ENCODE measurements at regions not wholly inside any gene's neighbourhood (a gene's known extent, or its start where the extent isn't known, plus 50 kb on each side); places are given as distances from the start of the nearest gene placed in this dataset.

DNA sequence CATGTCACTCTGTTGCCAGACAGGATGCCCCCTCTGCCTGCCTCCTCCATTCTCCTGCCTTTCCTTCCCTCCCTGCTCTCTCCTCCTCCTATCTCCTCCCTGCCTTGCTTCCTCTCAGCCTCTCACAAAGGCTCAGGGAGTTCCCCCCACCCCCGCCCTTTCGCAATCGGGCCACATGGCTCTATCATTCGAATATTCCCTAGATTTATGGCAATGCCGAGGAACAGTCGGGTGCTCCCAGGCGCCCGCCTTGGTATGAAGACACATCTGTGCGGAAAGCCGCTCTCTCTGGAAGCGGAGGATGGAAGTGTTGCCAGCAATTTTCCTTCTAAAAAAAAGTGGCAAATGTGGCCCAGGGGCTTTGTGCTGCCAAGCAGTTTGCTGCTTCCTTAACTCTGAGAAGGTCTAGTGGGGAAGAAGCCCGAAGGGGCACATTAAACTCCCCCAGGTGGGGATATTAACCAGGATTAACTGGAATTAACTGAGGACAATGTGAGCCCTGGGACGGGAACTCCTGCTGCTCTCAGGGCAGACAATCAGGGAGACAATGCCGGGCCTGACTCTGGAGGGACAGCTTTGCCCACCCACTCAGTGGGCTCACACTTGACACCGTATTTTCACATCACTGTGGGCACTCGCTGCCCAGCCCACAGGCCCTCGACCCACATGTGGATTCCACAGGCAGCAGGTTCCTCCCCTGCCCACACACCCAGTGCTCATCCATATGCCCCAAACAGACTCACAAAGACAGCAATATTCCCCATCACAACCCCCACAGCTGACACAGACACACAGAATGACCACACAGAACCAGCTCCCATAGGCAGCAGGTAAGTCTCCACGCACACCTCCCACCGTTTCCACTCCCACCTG lies 88.4 kb upstream of the SMNDC1 start:
- Histone ChIP-seq H3K4me3 (replicated peaks in 1 of 4; ENCODE audit: control extremely low read depth in 1 of 4, insufficient read depth in 1 of 4, low read depth in 3 of 4, low read length in 4 of 4) (no peak overlapping the region), H3K9ac (ENCODE audit: insufficient read depth, low read length) (no peak overlapping the region), H3K4me1 (ENCODE audit: control insufficient read depth, extremely low read depth, insufficient read depth, low read length) (peaks cover 29% of the 10 kb centered on the region), H4K20me1 (ENCODE audit: control insufficient read depth, extremely low read depth, insufficient read depth, low read length) (no peaks in the 10 kb centered on the region), H2AFZ (ENCODE audit: low read length) (peak overlapping the region; percentile 76), H3K79me2 (ENCODE audit: control insufficient read depth, insufficient read depth, low read length) (no peaks in the 10 kb centered on the region), H3K27me3 (ENCODE audit: control insufficient read depth, insufficient read depth, low read length) (no peaks in the 10 kb centered on the region), H3K36me3 (ENCODE audit: control insufficient read depth, insufficient read depth, low read length) (no peaks in the 10 kb centered on the region), H3K27ac (ENCODE audit: insufficient read depth, low read length) (peak overlapping the region; percentile 15), H3K9me3 (ENCODE audit: control insufficient read depth, insufficient read depth, low read depth, low read length) (no peaks in the 10 kb centered on the region), H3K4me2 (ENCODE audit: extremely low read depth, insufficient read depth, low read length) (peak overlapping the region; percentile 15)
- TF ChIP-seq EZH2 (IDR thresholded peaks at IDR 0.05; ENCODE audit: low read length, missing control alignments): no peak
- TF ChIP-seq, protein P1, sequence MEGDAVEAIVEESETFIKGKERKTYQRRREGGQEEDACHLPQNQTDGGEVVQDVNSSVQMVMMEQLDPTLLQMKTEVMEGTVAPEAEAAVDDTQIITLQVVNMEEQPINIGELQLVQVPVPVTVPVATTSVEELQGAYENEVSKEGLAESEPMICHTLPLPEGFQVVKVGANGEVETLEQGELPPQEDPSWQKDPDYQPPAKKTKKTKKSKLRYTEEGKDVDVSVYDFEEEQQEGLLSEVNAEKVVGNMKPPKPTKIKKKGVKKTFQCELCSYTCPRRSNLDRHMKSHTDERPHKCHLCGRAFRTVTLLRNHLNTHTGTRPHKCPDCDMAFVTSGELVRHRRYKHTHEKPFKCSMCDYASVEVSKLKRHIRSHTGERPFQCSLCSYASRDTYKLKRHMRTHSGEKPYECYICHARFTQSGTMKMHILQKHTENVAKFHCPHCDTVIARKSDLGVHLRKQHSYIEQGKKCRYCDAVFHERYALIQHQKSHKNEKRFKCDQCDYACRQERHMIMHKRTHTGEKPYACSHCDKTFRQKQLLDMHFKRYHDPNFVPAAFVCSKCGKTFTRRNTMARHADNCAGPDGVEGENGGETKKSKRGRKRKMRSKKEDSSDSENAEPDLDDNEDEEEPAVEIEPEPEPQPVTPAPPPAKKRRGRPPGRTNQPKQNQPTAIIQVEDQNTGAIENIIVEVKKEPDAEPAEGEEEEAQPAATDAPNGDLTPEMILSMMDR (conservative IDR thresholded peaks at IDR 0.05 in 1 of 2, IDR thresholded peaks at IDR 0.05 in 1 of 2; ENCODE audit: low read depth in 1 of 2, low read length in 2 of 2): no peak
- DNase-seq (ENCODE audit: low read depth in 2 of 2): peak; percentile 28 to 84

DNA sequence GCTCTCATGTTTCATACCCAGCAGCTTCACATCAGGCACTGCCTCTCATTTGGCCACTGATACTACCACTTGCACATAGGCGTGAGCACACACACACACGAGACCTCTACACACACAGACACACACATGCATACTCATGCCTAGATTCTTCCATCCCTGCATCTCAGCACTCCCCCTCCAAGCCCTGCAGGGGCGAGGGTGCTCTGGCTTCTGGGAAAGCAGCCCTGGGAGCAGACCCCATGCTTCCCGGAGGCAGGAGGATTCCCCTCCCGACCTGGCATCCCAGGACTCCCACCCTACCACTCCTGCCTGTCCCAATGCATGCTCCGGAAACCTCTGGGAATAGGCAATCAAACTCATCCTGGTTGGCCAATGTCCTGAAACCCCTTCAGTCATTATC lies 89.1 kb upstream of the SMNDC1 start:
- H3K4me2 ChIP-seq (ENCODE audit: extremely low read depth, insufficient read depth, low read length): no peak overlapping the region
- TF ChIP-seq EZH2 (IDR thresholded peaks at IDR 0.05; ENCODE audit: low read length, missing control alignments): no peak
- TF ChIP-seq, protein P1 (conservative IDR thresholded peaks at IDR 0.05 in 1 of 2, IDR thresholded peaks at IDR 0.05 in 1 of 2; ENCODE audit: low read depth in 1 of 2, low read length in 2 of 2): no peak
- no peaks in the 10 kb centered on the region for H3K79me2 ChIP-seq (ENCODE audit: control insufficient read depth, insufficient read depth, low read length)
- H3K27me3 ChIP-seq (ENCODE audit: control insufficient read depth, insufficient read depth, low read length): no peaks in the 10 kb centered on the region
- no peak overlapping the region for H2AFZ ChIP-seq (ENCODE audit: low read length)
- no peak overlapping the region for H3K9ac ChIP-seq (ENCODE audit: insufficient read depth, low read length)
- H3K4me1 ChIP-seq (ENCODE audit: control insufficient read depth, extremely low read depth, insufficient read depth, low read length): peaks cover 28% of the 10 kb centered on the region
- no peaks in the 10 kb centered on the region for H3K36me3 ChIP-seq (ENCODE audit: control insufficient read depth, insufficient read depth, low read length)
- no peak overlapping the region for H3K27ac ChIP-seq (ENCODE audit: insufficient read depth, low read length)
- no peaks in the 10 kb centered on the region for H4K20me1 ChIP-seq (ENCODE audit: control insufficient read depth, extremely low read depth, insufficient read depth, low read length)
- H3K4me3 ChIP-seq (replicated peaks in 1 of 4; ENCODE audit: control extremely low read depth in 1 of 4, insufficient read depth in 1 of 4, low read depth in 3 of 4, low read length in 4 of 4): no peak overlapping the region
- no peaks in the 10 kb centered on the region for H3K9me3 ChIP-seq (ENCODE audit: control insufficient read depth, insufficient read depth, low read depth, low read length)
- DNase-seq (ENCODE audit: low read depth in 2 of 2): no peak

DNA sequence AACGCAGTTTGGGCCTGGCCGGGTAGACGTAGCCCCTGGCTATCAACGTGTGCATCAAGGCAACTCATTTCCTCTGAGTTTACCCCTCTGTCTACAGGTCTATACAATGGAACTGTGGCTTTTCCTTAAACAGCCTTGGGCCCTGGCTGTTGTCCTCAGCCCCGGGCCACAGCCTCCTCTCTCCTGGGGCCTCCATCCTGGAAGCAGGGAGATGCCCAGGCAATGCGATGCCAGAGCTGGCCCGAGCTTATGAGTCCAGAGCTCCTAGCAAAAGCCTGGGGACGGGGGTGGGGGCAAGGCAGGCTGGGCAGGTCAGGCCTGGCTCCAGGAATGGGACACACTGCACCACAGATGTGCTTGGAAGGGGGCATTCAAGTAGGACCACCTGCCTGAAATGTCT lies 89.6 kb upstream of the SMNDC1 start:
- H3K79me2 ChIP-seq (ENCODE audit: control insufficient read depth, insufficient read depth, low read length): no peaks in the 10 kb centered on the region
- no peak overlapping the region for H3K4me2 ChIP-seq (ENCODE audit: extremely low read depth, insufficient read depth, low read length)
- no peak overlapping the region for H3K27ac ChIP-seq (ENCODE audit: insufficient read depth, low read length)
- TF ChIP-seq, protein P1 (conservative IDR thresholded peaks at IDR 0.05 in 1 of 2, IDR thresholded peaks at IDR 0.05 in 1 of 2; ENCODE audit: low read depth in 1 of 2, low read length in 2 of 2): no peak
- TF ChIP-seq EZH2 (IDR thresholded peaks at IDR 0.05; ENCODE audit: low read length, missing control alignments): no peak
- H3K4me1 ChIP-seq (ENCODE audit: control insufficient read depth, extremely low read depth, insufficient read depth, low read length): peaks cover 28% of the 10 kb centered on the region
- no peaks in the 10 kb centered on the region for H3K36me3 ChIP-seq (ENCODE audit: control insufficient read depth, insufficient read depth, low read length)
- no peak for DNase-seq (ENCODE audit: low read depth in 2 of 2)
- H3K9me3 ChIP-seq (ENCODE audit: control insufficient read depth, insufficient read depth, low read depth, low read length): no peaks in the 10 kb centered on the region
- H3K27me3 ChIP-seq (ENCODE audit: control insufficient read depth, insufficient read depth, low read length): no peaks in the 10 kb centered on the region
- H4K20me1 ChIP-seq (ENCODE audit: control insufficient read depth, extremely low read depth, insufficient read depth, low read length): no peaks in the 10 kb centered on the region
- no peak overlapping the region for H2AFZ ChIP-seq (ENCODE audit: low read length)
- no peak overlapping the region for H3K4me3 ChIP-seq (replicated peaks in 1 of 4; ENCODE audit: control extremely low read depth in 1 of 4, insufficient read depth in 1 of 4, low read depth in 3 of 4, low read length in 4 of 4)
- no peak overlapping the region for H3K9ac ChIP-seq (ENCODE audit: insufficient read depth, low read length)

Data from fibroblast of lung (primary cell).